GM12878 (cell line): ENCODE measurements at regions not wholly inside any gene's neighbourhood (a gene's known extent, or its start where the extent isn't known, plus 50 kb on each side); places are given as distances from the start of the nearest gene placed in this dataset.

Experiments used
- BRCA1 ChIP-seq: IDR thresholded peaks from 2 replicates; pipeline ENCODE4 v1.6.1; 2011; ENCODE audit warnings: low read depth, low read length, improper control_type of control experiment
- CUX1 ChIP-seq: IDR thresholded peaks from 2 replicates; pipeline ENCODE4 v1.6.1; 2012; ENCODE audit warnings: improper control_type of control experiment, low read depth, low read length; ENCODE audit not compliant: insufficient replicate concordance
- IRF4 ChIP-seq: IDR thresholded peaks from 2 replicates; pipeline ENCODE4 v1.6.1; 2011; ENCODE audit warnings: low read depth, low read length
- NFYA ChIP-seq: IDR thresholded peaks from 2 replicates; pipeline ENCODE4 v1.6.1; 2011; ENCODE audit warnings: low read depth, mild to moderate bottlenecking, low read length, improper control_type of control experiment, borderline replicate concordance
- RB1 ChIP-seq: fragments of 450-650 bp; formaldehyde crosslinking; IDR thresholded peaks from 2 replicates; pipeline ENCODE4 v1.6.1; 2017; ENCODE audit warnings: mild to moderate bottlenecking, borderline replicate concordance
- TF ChIP-seq, protein P1 (sequence below): fragments of 450-650 bp; IDR thresholded peaks from 2 replicates; pipeline ENCODE4 v1.6.1; 2018; ENCODE audit warnings: borderline replicate concordance, mild to moderate bottlenecking; ENCODE audit not compliant: partially characterized antibody

DNA sequence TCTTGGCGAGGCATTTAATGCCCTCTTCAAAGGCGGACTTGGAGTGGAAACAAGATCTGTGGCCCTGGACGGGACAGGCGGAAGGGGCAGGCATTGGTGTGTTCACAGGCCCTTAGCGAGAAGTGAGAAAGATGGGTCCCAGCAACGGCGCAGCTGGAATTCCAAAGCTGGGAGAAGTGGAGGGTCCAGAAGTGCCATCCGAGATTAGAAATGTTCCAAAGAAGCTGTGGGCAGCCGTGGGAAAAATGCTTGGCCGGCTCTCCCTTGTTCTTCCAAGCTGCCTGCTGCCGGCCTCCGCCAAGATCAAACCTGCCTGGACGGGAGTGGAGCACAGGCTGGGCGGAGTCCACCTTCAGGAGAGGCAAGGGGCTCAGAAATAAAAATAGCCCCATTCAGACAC lies 69.4 kb upstream of the ACTRT2 start (continued):
- TF ChIP-seq CUX1 (no peak), BRCA1 (no peak), NFYA (no peak), IRF4 (no peak), RB1 (no peak)
- TF ChIP-seq, protein P1, sequence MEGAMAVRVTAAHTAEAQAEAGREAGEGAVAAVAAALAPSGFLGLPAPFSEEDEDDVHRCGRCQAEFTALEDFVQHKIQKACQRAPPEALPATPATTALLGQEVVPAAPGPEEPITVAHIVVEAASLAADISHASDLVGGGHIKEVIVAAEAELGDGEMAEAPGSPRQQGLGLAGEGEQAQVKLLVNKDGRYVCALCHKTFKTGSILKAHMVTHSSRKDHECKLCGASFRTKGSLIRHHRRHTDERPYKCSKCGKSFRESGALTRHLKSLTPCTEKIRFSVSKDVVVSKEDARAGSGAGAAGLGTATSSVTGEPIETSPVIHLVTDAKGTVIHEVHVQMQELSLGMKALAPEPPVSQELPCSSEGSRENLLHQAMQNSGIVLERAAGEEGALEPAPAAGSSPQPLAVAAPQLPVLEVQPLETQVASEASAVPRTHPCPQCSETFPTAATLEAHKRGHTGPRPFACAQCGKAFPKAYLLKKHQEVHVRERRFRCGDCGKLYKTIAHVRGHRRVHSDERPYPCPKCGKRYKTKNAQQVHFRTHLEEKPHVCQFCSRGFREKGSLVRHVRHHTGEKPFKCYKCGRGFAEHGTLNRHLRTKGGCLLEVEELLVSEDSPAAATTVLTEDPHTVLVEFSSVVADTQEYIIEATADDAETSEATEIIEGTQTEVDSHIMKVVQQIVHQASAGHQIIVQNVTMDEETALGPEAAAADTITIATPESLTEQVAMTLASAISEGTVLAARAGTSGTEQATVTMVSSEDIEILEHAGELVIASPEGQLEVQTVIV: no peak
